T-cell (primary cell): ENCODE measurements at regions not wholly inside any gene's neighbourhood (a gene's known extent, or its start where the extent isn't known, plus 50 kb on each side); places are given as distances from the start of the nearest gene placed in this dataset.
"Not testable (repeated sequence)": the region's sequence is repeated elsewhere in the genome, so short reads cannot be mapped to it uniquely, and the experiment has no call there.

Experiments
- ATAC-seq, 4 experiments: fragments of 200-7000 bp in 3 of 4; fragments of 150-1000 bp in 1 of 4; cut with Tn5 transposase; replicated peaks in 1 of 4; 1 replicate in 3 of 4; 2 replicates in 1 of 4; pipeline ENCODE4 v1.10.0; 2021; ENCODE audit warnings: moderate library complexity in 3 of 4, mild to moderate bottlenecking in 2 of 4, moderate number of reproducible peaks in 1 of 4
- CTCF ChIA-PET, 2 donors: fragments of 300-600 bp; sonication (Branson Sonifier 250); formaldehyde crosslinking; loops; one replicate each; lab custom pipeline; 2022; ENCODE audit warnings: antibody characterized with exemption in 2 of 2; lab: Charles Lee
- POLR2A ChIA-PET, 2 donors: fragments of 300-600 bp; sonication (Branson Sonifier 250); formaldehyde crosslinking; loops; one replicate each; lab custom pipeline; 2022; ENCODE audit warnings: antibody characterized with exemption in 2 of 2; lab: Charles Lee
- DNase-seq, 35 experiments: peaks; one replicate each; pipeline versions ENCODE4 v3.0.0 to v3.0.0-alpha.2; 2013 to 2023
- H3K27ac ChIP-seq: one replicate; pipeline ENCODE4 v1.5.1; 2013; ENCODE audit warnings: low read length
- H3K27me3 ChIP-seq, 2 experiments: replicated peaks in 1 of 2; 1 replicate in 1 of 2; 2 replicates in 1 of 2; pipeline versions ENCODE4 v1.6.1 to v1.7.0; 2013; ENCODE audit warnings: low read length in 1 of 2, mixed read lengths in 1 of 2; ENCODE audit not compliant: control insufficient read depth in 2 of 2, insufficient read depth in 2 of 2; ENCODE audit errors: extremely low read depth in 1 of 2
- H3K36me3 ChIP-seq, 2 donors: 1 replicate in 1 of 2; 2 replicates in 1 of 2; pipeline versions ENCODE4 v1.6.1 to v1.7.0; 2013; ENCODE audit warnings: low read length in 1 of 2; ENCODE audit not compliant: control insufficient read depth in 2 of 2, insufficient read depth in 1 of 2; ENCODE audit errors: extremely low read depth in 1 of 2
- H3K4me1 ChIP-seq, 2 experiments: 1 replicate in 1 of 2; 2 replicates in 1 of 2; pipeline versions ENCODE4 v1.6.1 to v1.7.0; 2013; ENCODE audit warnings: low read length in 2 of 2, mixed read lengths in 1 of 2; ENCODE audit not compliant: insufficient read depth in 2 of 2, control insufficient read depth in 1 of 2; ENCODE audit errors: extremely low read depth in 1 of 2
- H3K4me3 ChIP-seq, 2 donors: 1 replicate in 1 of 2; 2 replicates in 1 of 2; pipeline versions ENCODE4 v1.5.1 to v1.7.0; 2013; ENCODE audit warnings: mild to moderate bottlenecking in 2 of 2, low read length in 1 of 2, moderate library complexity in 1 of 2; ENCODE audit not compliant: control insufficient read depth in 1 of 2; ENCODE audit errors: extremely low read depth in 1 of 2
- H3K9me3 ChIP-seq: 2 replicates; pipeline ENCODE4 v1.7.0; 2013
- H3K27ac Mint-ChIP-seq, 2 donors: one replicate each; pipeline ENCODE4 v1.8.0; 2020 to 2021; ENCODE audit warnings: mild to moderate bottlenecking in 2 of 2, mixed read lengths in 2 of 2
- H3K27me3 Mint-ChIP-seq, 2 donors: one replicate each; pipeline ENCODE4 v1.8.0; 2021 to 2022; ENCODE audit warnings: mixed read lengths in 2 of 2
- H3K36me3 Mint-ChIP-seq: one replicate; pipeline ENCODE4 v1.8.0; 2021; ENCODE audit warnings: mixed read lengths
- H3K4me1 Mint-ChIP-seq, 3 donors: one replicate each; pipeline ENCODE4 v1.8.0; 2020 to 2022; ENCODE audit warnings: mixed read lengths in 3 of 3, mild to moderate bottlenecking in 1 of 3
- H3K4me3 Mint-ChIP-seq, 3 donors: one replicate each; pipeline ENCODE4 v1.8.0; 2020 to 2022; ENCODE audit warnings: mild to moderate bottlenecking in 3 of 3, mixed read lengths in 3 of 3, moderate library complexity in 3 of 3
- H3K9me3 Mint-ChIP-seq, 3 donors: one replicate each; pipeline ENCODE4 v1.8.0; 2020 to 2022; ENCODE audit warnings: mixed read lengths in 3 of 3
- WGBS: methylation state at CpG from one replicate; pipeline ENCODE4 v1.1.5; 2013; ENCODE audit warnings: missing lambda C conversion rate; ENCODE audit not compliant: insufficient coverage; 5-methylcytosine and 5-hydroxymethylcytosine counted together

DNA sequence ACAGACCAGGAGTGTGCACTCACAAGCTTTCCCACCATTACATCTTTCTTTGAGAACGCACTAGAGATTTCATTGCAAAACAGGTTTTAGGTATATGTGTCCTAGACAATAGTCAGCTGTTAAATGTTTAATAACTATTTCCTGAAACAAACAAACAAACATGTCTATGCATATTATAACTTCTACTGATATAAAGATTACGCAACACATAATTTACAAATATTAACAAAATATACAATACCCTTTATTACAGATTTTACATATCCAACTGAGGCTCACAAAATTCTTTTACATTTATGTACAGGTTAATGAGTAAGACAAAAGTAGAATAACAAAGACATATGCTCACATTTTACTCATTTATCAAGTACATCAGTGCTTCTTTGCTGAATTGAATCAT is 1554.0 kb upstream of the PCDH10 start:
- no peaks in the 10 kb centered on the region for H3K27me3 Mint-ChIP-seq
- peaks cover 4 to 17% (median 11%) of the 10 kb centered on the region in 3 donors for H3K9me3 Mint-ChIP-seq
- Histone ChIP-seq H3K4me3 (no peak overlapping the region), H3K9me3 (no peaks in the 10 kb centered on the region), H3K27ac (no peak overlapping the region), H3K4me1 (no peaks in the 10 kb centered on the region), H3K27me3 (no peaks in the 10 kb centered on the region), H3K36me3 (no peaks in the 10 kb centered on the region)
- CTCF ChIA-PET = no interaction called here
- H3K4me1 Mint-ChIP-seq = no peaks in the 10 kb centered on the region
- no peak overlapping the region for H3K4me3 Mint-ChIP-seq
- WGBS = no CpG with 5 or more reads among the region's 2 CpGs
- ATAC-seq (no peak), DNase-seq (no peak)
- H3K27ac Mint-ChIP-seq = no peak overlapping the region
- no peaks in the 10 kb centered on the region for H3K36me3 Mint-ChIP-seq
- POLR2A ChIA-PET = no interaction called here

DNA sequence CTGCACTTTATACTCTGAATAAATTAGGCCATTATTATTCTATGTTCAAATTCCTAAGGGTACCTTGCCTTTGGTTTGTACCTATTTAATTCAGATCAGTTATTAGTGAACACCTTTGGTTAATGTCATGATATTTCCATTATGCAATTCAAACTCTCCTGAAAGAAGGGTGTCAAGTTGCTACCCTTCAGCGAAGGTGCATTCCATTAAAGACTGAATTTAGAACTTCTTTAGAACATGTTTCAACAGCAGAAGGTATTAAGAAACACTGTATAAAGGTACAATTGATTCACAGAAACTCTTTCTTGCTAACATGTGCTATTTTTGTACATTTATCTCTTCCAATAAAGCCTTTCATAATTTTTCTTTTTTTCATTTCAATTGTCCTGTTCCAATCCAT is 1545.4 kb upstream of the PCDH10 start:
- Mint-ChIP-seq H3K4me3 (no peak overlapping the region), H3K36me3 (no peaks in the 10 kb centered on the region), H3K27me3 (no peaks in the 10 kb centered on the region), H3K4me1 (no peaks in the 10 kb centered on the region), H3K27ac (no peak overlapping the region), H3K9me3 (peaks cover 4 to 14% (median 8%) of the 10 kb centered on the region in 3 donors)
- ChIA-PET POLR2A (no interaction called here), CTCF (no interaction called here)
- DNase-seq = no peak
- Histone ChIP-seq H3K36me3 (no peaks in the 10 kb centered on the region), H3K27me3 (no peaks in the 10 kb centered on the region), H3K27ac (no peak overlapping the region), H3K4me1 (no peaks in the 10 kb centered on the region), H3K4me3 (no peak overlapping the region), H3K9me3 (no peaks in the 10 kb centered on the region)
- WGBS = no CpG with 5 or more reads among the region's 1 CpG
- no peak for ATAC-seq

DNA sequence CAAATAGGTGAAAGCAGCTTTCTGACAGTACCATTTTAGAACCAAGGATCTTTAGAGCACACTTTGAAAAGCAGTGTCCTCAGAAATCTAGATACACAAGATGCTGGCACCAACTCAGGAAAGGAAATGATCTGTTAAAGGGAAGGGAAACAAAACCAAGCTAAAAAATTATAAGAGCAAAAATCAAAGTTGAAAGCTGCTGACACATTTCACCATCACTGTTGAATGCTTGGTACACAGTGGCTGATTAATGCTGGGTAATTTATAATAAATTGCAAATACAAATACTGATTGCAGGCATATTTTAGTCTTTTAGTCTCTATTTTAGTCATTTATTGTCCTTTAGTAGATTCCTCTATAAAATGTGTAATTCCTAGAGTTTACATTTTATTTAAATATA is 1540.1 kb upstream of the PCDH10 start:
- Mint-ChIP-seq H3K9me3 (peaks cover 4 to 7% (median 4%) of the 10 kb centered on the region in 3 donors), H3K36me3 (no peaks in the 10 kb centered on the region), H3K27me3 (no peaks in the 10 kb centered on the region), H3K27ac (no peak overlapping the region), H3K4me1 (no peaks in the 10 kb centered on the region), H3K4me3 (no peak overlapping the region)
- ChIA-PET CTCF (interaction anchor here in 1 of 2 donors (0.7 kb wide), 1 partner anchor 12 kb away, joined by 6 read pairs; no protein-coding TSS in a partner anchor), POLR2A (no interaction called here)
- no peaks in the 10 kb centered on the region for H3K36me3 ChIP-seq
- ATAC-seq (no peak), DNase-seq (no peak)
- H3K27ac ChIP-seq = no peak overlapping the region
- no peaks in the 10 kb centered on the region for H3K9me3 ChIP-seq
- H3K4me1 ChIP-seq = no peaks in the 10 kb centered on the region
- no peak overlapping the region for H3K4me3 ChIP-seq
- H3K27me3 ChIP-seq = no peaks in the 10 kb centered on the region

DNA sequence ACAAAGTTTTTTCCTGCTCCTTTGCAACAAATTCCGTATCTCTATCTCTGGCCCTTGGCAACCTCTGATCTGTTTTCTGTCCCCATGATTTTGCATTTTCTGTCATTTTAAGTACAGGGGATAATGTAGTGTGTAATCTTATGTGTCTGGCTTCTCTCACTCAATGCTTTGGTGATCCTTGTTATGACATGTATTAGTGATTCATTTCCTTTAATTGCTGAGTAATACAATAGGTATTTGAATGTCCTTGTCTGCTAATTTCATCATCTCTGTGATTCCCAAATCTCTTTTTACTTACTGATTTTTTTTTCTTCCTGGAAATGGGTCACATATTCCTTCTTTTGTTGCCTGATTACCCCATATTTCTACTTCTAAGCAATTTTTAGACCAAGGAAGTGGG is 1538.6 kb upstream of the PCDH10 start:
- H3K36me3 ChIP-seq, H3K9me3 Mint-ChIP-seq, H3K4me1 Mint-ChIP-seq, H3K36me3 Mint-ChIP-seq, ATAC-seq, H3K4me1 ChIP-seq, CTCF ChIA-PET, H3K4me3 Mint-ChIP-seq, H3K27ac ChIP-seq, H3K27me3 ChIP-seq, H3K27ac Mint-ChIP-seq, POLR2A ChIA-PET, H3K4me3 ChIP-seq, H3K27me3 Mint-ChIP-seq, H3K9me3 ChIP-seq, DNase-seq: not testable (repeated sequence)
- WGBS = no CpG with 5 or more reads among the region's 1 CpG

DNA sequence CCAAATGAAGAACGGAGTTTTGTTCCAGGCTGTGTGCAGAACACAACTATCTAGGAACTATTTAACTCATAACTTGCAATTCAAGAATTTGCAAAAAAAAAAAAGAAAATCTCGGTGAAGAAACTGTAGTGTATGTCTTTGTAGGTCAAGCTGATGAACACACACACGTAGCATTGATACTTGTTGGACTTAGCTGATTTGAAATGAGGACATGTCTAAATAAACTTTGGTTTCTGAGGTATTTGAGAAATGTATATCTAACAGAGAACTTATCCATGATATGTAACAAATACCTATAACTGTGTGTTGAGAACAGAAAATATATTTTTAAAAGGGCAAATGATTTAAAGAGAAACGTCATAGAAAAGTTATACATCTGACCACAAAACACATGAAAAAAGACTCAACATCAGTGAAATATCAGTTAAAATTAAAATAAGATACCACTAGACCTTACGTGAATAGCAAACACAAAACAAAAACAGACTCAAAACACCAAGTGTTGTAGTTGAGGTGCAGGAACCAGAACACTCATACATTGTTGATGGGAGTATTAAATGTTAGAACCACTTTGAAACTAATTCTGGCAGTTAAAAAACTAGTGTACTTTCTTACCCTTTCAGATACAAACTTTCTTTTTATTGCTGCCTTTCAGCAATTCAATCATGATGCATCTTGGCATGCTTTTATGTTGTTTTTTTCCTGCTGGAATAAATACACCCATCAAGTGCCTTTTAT is 1535.8 kb upstream of the PCDH10 start:
- H3K27ac ChIP-seq = no peak overlapping the region

DNA sequence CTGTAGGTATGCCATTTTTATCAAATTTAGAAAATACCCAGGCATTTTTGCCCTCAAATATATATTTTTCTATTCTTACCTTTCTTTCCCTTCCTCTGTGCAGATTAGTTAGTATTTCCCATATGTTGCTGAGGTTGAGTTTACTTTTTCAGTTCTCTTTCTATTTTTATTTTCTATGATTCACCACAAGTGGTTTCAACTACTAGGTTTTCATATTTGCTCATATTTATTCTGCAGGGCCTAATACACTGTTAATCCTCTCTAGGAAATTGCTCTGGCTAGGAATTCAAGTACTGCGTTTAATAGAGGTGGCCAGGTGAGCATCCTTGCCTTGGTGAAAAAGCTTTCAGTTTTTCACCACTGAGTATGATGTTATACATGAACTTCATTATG is 1535.3 kb upstream of the PCDH10 start:
- WGBS = no CpG with 5 or more reads among the region's 1 CpG
- Mint-ChIP-seq H3K36me3 (no peaks in the 10 kb centered on the region), H3K4me3 (no peak overlapping the region), H3K27ac (no peak overlapping the region), H3K9me3 (peaks cover 4 to 8% (median 7%) of the 10 kb centered on the region in 3 donors), H3K27me3 (no peaks in the 10 kb centered on the region), H3K4me1 (no peaks in the 10 kb centered on the region)
- ChIA-PET POLR2A (no interaction called here), CTCF (no interaction called here)
- Histone ChIP-seq H3K27me3 (no peaks in the 10 kb centered on the region), H3K36me3 (no peaks in the 10 kb centered on the region), H3K4me3 (no peak overlapping the region), H3K4me1 (no peaks in the 10 kb centered on the region), H3K9me3 (no peaks in the 10 kb centered on the region), H3K27ac (no peak overlapping the region)
- ATAC-seq = no peak
- no peak for DNase-seq

More for the DNA sequence above, 1535.8 kb upstream of the PCDH10 start:
- no peaks in the 10 kb centered on the region for H3K27me3 ChIP-seq
- whole genome bisulfite sequencing = no CpG with 5 or more reads among the region's 5 CpGs
- H3K4me3 Mint-ChIP-seq = no peak overlapping the region
- H3K36me3 Mint-ChIP-seq = no peaks in the 10 kb centered on the region
- DNase-seq = no peak
- ChIA-PET CTCF (no interaction called here), POLR2A (no interaction called here)
- H3K27me3 Mint-ChIP-seq = no peaks in the 10 kb centered on the region
- no peaks in the 10 kb centered on the region for H3K4me1 ChIP-seq
- peaks cover 4 to 8% (median 7%) of the 10 kb centered on the region in 3 donors for H3K9me3 Mint-ChIP-seq
- no peak overlapping the region for H3K4me3 ChIP-seq
- H3K27ac Mint-ChIP-seq = no peak overlapping the region
- H3K9me3 ChIP-seq = no peaks in the 10 kb centered on the region
- no peak for ATAC-seq
- no peaks in the 10 kb centered on the region for H3K4me1 Mint-ChIP-seq
- H3K36me3 ChIP-seq = no peaks in the 10 kb centered on the region

DNA sequence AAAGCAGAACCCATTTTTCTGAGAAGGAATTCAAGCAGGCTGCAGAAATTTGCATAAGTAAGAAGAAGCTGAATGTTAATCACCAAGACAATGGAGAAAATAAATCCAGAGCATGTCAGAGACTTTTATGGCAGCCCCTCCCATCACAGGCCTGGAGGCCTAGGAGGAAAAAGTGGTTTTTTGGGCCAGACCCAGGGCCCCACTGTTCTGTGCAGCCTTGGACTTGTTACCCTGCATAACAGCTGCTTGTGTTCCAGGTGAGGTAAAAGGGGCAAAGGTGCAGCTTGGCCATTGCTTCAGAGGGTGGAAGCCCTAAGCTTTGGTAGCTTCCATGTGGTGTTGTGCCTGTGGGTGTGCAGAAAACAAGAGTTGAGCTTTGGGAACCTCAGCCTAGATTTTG is 1516.2 kb upstream of the PCDH10 start:
- DNase-seq (no peak), ATAC-seq (no peak)
- H3K4me3 Mint-ChIP-seq = no peak overlapping the region
- H3K9me3 Mint-ChIP-seq = peaks cover 15 to 28% (median 18%) of the 10 kb centered on the region in 3 donors
- ChIA-PET POLR2A (no interaction called here), CTCF (no interaction called here)
- no peaks in the 10 kb centered on the region for H3K4me1 ChIP-seq
- H3K9me3 ChIP-seq = no peaks in the 10 kb centered on the region
- H3K4me3 ChIP-seq = no peak overlapping the region
- no peak overlapping the region for H3K27ac Mint-ChIP-seq
- no peak overlapping the region for H3K27ac ChIP-seq
- no peaks in the 10 kb centered on the region for H3K36me3 ChIP-seq
- H3K4me1 Mint-ChIP-seq = no peaks in the 10 kb centered on the region
- no peaks in the 10 kb centered on the region for H3K27me3 Mint-ChIP-seq
- H3K27me3 ChIP-seq = no peaks in the 10 kb centered on the region
- no peaks in the 10 kb centered on the region for H3K36me3 Mint-ChIP-seq
